Upper lobe of left lung (tissue), 6 donors: ENCODE measurements at regions not wholly inside any gene's neighbourhood (a gene's known extent, or its start where the extent isn't known, plus 50 kb on each side); places are given as distances from the start of the nearest gene placed in this dataset.

Experiments used
- ATAC-seq, 2 donors: fragments of 200-7000 bp; cut with Tn5 transposase; one replicate each; pipeline ENCODE4 v1.9.1; 2022; ENCODE audit warnings: mild to moderate bottlenecking in 2 of 2, moderate library complexity in 2 of 2; ENCODE audit not compliant: low FRiP score in 2 of 2
- DNase-seq, 2 donors: peaks; one replicate each; pipeline ENCODE4 v3.0.0-alpha.2; 2019 to 2020
- H3K27ac ChIP-seq, 4 donors: fragments of 200-600 bp; sonication (generic); one replicate each; pipeline ENCODE4 v1.5.1; 2016 to 2019
- H3K27me3 ChIP-seq, 4 donors: fragments of 200-600 bp; sonication (generic); one replicate each; pipeline ENCODE4 v1.5.1; 2017 to 2019
- H3K36me3 ChIP-seq, 4 donors: fragments of 200-600 bp; sonication (generic); one replicate each; pipeline ENCODE4 v1.5.1; 2016 to 2019
- H3K4me1 ChIP-seq, 4 donors: fragments of 200-600 bp; sonication (generic); one replicate each; pipeline ENCODE4 v1.5.1; 2018 to 2019
- H3K4me3 ChIP-seq, 4 donors: fragments of 200-600 bp; sonication (generic); one replicate each; pipeline ENCODE4 v1.5.1; 2017 to 2019; ENCODE audit warnings: mild to moderate bottlenecking in 2 of 4, moderate library complexity in 1 of 4
- H3K9me3 ChIP-seq, 4 donors: fragments of 200-600 bp; sonication (generic); one replicate each; pipeline ENCODE4 v1.5.1; 2018 to 2019
- CTCF ChIP-seq, 6 experiments: fragments of 450-650 bp in 4 of 6; fragments of 200-600 bp in 2 of 6; sonication (generic) in 2 of 6; IDR thresholded peaks; one replicate each; pipeline ENCODE4 v1.5.1; 2016 to 2019; ENCODE audit warnings: antibody characterized with exemption in 6 of 6
- EP300 ChIP-seq, 4 donors: sonication (generic); formaldehyde crosslinking; IDR thresholded peaks; one replicate each; pipeline ENCODE4 v1.5.1; 2017; ENCODE audit warnings: antibody characterized with exemption in 4 of 4, control low read depth in 2 of 4
- POLR2A ChIP-seq, 4 donors: fragments of 450-650 bp; IDR thresholded peaks; one replicate each; pipeline ENCODE4 v1.5.1; 2016 to 2017; ENCODE audit warnings: antibody characterized with exemption in 4 of 4, mild to moderate bottlenecking in 2 of 4
- POLR2AphosphoS5 ChIP-seq, 2 donors: sonication (generic); formaldehyde crosslinking; IDR thresholded peaks; one replicate each; pipeline ENCODE4 v1.5.1; 2017; ENCODE audit warnings: antibody characterized with exemption in 2 of 2
- WGBS, 2 donors: methylation state at CpG; one replicate each; pipeline ENCODE4 v1.1.5; 2017 to 2018; 5-methylcytosine and 5-hydroxymethylcytosine counted together
- donor health status: DM: no; HTN: no; CAD: no; lungs with moderate emphysema.
- donor health status: DM: no; HTN: yes; CAD: no; lungs with severe emphysema.

DNA sequence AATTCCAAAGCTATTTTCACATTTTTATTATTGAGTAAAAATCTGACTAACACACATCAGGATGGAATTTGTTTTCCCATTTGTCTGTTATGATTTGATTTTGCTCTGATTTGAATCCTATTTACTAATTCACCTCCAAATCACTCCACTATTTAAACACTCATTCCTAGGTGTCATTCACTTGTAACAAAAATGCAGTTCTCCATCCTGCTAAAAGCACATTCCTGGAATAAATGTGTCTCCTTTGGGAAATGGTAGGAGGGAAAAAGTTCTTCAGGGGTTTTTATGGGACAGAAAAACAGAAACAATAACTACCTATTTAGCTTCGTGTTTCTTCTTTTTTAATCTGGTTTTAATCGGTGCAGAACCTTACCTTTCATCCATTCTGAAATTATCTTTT lies 494.1 kb upstream of the CITED2 start:
- H3K36me3 ChIP-seq: no peaks in the 10 kb centered on the region
- TF ChIP-seq POLR2AphosphoS5 (IDR thresholded peaks at IDR 0.05): no peak
- TF ChIP-seq POLR2A (IDR thresholded peaks at IDR 0.05): no peak
- TF ChIP-seq CTCF (IDR thresholded peaks at IDR 0.05): no peak
- no peak for TF ChIP-seq EP300 (IDR thresholded peaks at IDR 0.05)
- ATAC-seq: no peak
- H3K27ac ChIP-seq: no peak overlapping the region
- no peaks in the 10 kb centered on the region for H3K27me3 ChIP-seq
- H3K4me3 ChIP-seq: no peak overlapping the region
- DNase-seq: no peak
- no peaks in the 10 kb centered on the region for H3K4me1 ChIP-seq
- 65 to 74% methylated on average over 2 of the region's 2 CpGs for WGBS, 2 donors
- H3K9me3 ChIP-seq: no peaks in the 10 kb centered on the region

GRCh38 chr6:139863964-139864363 lies 489.5 kb upstream of the CITED2 start:
- Histone ChIP-seq H3K4me3 (no peak overlapping the region), H3K9me3 (no peaks in the 10 kb centered on the region), H3K27me3 (no peaks in the 10 kb centered on the region), H3K36me3 (no peaks in the 10 kb centered on the region), H3K27ac (no peak overlapping the region), H3K4me1 (no peaks in the 10 kb centered on the region)
- 59 to 83% methylated on average over 1 of the region's 1 CpG for WGBS, 2 donors
- no peak for TF ChIP-seq POLR2AphosphoS5 (IDR thresholded peaks at IDR 0.05)
- TF ChIP-seq POLR2A (IDR thresholded peaks at IDR 0.05): no peak
- ATAC-seq (no peak), DNase-seq (no peak)

GRCh38 chr6:139863346-139863745 lies 488.9 kb upstream of the CITED2 start:
- Histone ChIP-seq H3K9me3 (no peaks in the 10 kb centered on the region), H3K27me3 (no peaks in the 10 kb centered on the region), H3K4me1 (no peaks in the 10 kb centered on the region), H3K4me3 (no peak overlapping the region), H3K27ac (no peak overlapping the region), H3K36me3 (no peaks in the 10 kb centered on the region)
- TF ChIP-seq CTCF (IDR thresholded peaks at IDR 0.05) (no peak), EP300 (IDR thresholded peaks at IDR 0.05) (no peak), POLR2A (IDR thresholded peaks at IDR 0.05) (no peak), POLR2AphosphoS5 (IDR thresholded peaks at IDR 0.05) (no peak)
- no peak for ATAC-seq
- 65 to 72% methylated on average over 1 of the region's 1 CpG for WGBS, 2 donors
- no peak for DNase-seq

DNA sequence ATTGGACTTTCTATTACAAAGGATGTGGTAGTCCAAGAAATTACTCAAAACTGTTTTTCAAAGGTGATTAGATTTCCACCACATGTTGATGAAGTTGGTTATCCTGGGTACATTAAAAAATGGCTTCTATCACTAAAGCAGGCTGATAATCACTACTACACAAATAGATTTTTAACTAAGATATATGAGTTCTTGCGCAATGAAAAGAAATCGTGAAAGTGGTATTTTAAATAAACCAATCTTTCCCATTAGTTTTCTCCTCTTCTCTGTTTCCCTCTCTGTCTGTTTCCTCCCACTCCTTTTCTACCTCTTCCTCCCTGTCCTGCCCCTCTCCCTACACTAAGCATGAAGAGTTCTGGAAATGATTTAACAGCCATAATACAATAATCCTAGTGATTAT lies 487.9 kb upstream of the CITED2 start:
- TF ChIP-seq CTCF (IDR thresholded peaks at IDR 0.05) (no peak), POLR2A (IDR thresholded peaks at IDR 0.05) (no peak), POLR2AphosphoS5 (IDR thresholded peaks at IDR 0.05) (no peak), EP300 (IDR thresholded peaks at IDR 0.05) (no peak)
- ATAC-seq (no peak), DNase-seq (no peak)
- H3K9me3 ChIP-seq: no peaks in the 10 kb centered on the region
- no peaks in the 10 kb centered on the region for H3K36me3 ChIP-seq
- no peak overlapping the region for H3K4me3 ChIP-seq
- H3K27me3 ChIP-seq: no peaks in the 10 kb centered on the region
- 67 to 74% methylated on average over 2 of the region's 2 CpGs for WGBS, 2 donors
- no peak overlapping the region for H3K27ac ChIP-seq
- H3K4me1 ChIP-seq: no peaks in the 10 kb centered on the region

DNA sequence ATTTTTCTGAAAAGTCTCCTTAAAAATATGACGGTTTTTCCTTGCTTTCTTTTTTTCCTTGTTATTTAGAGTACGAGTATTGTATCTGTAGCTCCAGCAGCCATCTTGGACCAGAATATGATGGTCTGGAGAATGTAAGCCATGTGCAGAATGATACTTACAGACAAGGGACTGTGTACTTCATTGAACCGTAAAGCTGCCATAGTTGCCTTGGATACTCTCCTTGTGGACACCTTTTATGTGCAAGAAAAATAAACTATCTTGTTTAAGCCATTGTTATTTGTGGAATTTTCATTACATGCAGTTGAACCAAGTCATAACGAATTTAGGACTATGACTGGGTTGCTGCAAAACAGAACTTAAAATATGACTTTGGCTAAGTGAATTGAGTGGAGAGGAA lies 485.8 kb upstream of the CITED2 start:
- TF ChIP-seq POLR2A (IDR thresholded peaks at IDR 0.05): no peak
- TF ChIP-seq EP300 (IDR thresholded peaks at IDR 0.05): no peak
- no peak for TF ChIP-seq POLR2AphosphoS5 (IDR thresholded peaks at IDR 0.05)
- no peak for TF ChIP-seq CTCF (IDR thresholded peaks at IDR 0.05)
- H3K36me3 ChIP-seq: no peaks in the 10 kb centered on the region
- peaks cover 0 to 8% (median 6%) of the 10 kb centered on the region in 4 donors for H3K4me1 ChIP-seq
- H3K9me3 ChIP-seq: no peaks in the 10 kb centered on the region
- no peak overlapping the region for H3K4me3 ChIP-seq
- H3K27me3 ChIP-seq: no peaks in the 10 kb centered on the region
- DNase-seq: no peak
- no peak for ATAC-seq
- no peak overlapping the region for H3K27ac ChIP-seq
- WGBS, 2 donors: 89 to 92% methylated on average over 4 of the region's 4 CpGs
